Naive B cell (primary cell): ENCODE measurements at regions not wholly inside any gene's neighbourhood (a gene's known extent, or its start where the extent isn't known, plus 50 kb on each side); places are given as distances from the start of the nearest gene placed in this dataset.
"Not testable (repeated sequence)": the region's sequence is repeated elsewhere in the genome, so short reads cannot be mapped to it uniquely, and the experiment has no call there.

ENCODE experiments used
- ATAC-seq, 2 donors: fragments of 150-1000 bp; cut with Tn5 transposase; 2 replicates each; pipeline ENCODE4 v1.10.0; 2021; ENCODE audit warnings: low read depth in 2 of 2, mild to moderate bottlenecking in 2 of 2, moderate library complexity in 2 of 2
- DNase-seq: peaks from one replicate; pipeline ENCODE4 v3.0.0; 2022
- H3K27ac Mint-ChIP-seq, 6 donors: one replicate each; pipeline ENCODE4 v1.8.0; 2020 to 2022; ENCODE audit warnings: mild to moderate bottlenecking in 6 of 6, mixed read lengths in 6 of 6, moderate library complexity in 5 of 6, inconsistent platforms in 2 of 6
- H3K27me3 Mint-ChIP-seq, 3 donors: one replicate each; pipeline ENCODE4 v1.8.0; 2021 to 2022; ENCODE audit warnings: mixed read lengths in 3 of 3, mild to moderate bottlenecking in 1 of 3
- H3K36me3 Mint-ChIP-seq, 2 donors: one replicate each; pipeline ENCODE4 v1.8.0; 2020 to 2022; ENCODE audit warnings: mixed read lengths in 2 of 2, inconsistent platforms in 1 of 2, mild to moderate bottlenecking in 1 of 2
- H3K4me1 Mint-ChIP-seq, 3 donors: one replicate each; pipeline ENCODE4 v1.8.0; 2020 to 2022; ENCODE audit warnings: mixed read lengths in 3 of 3, inconsistent platforms in 1 of 3, mild to moderate bottlenecking in 1 of 3, moderate library complexity in 1 of 3
- H3K4me3 Mint-ChIP-seq, 8 donors: one replicate each; pipeline ENCODE4 v1.8.0; 2020 to 2022; ENCODE audit warnings: mild to moderate bottlenecking in 8 of 8, mixed read lengths in 8 of 8, moderate library complexity in 8 of 8, inconsistent platforms in 2 of 8
- H3K9me3 Mint-ChIP-seq, 7 donors: one replicate each; pipeline ENCODE4 v1.8.0; 2020 to 2022; ENCODE audit warnings: mixed read lengths in 7 of 7, mild to moderate bottlenecking in 5 of 7, inconsistent platforms in 2 of 7, moderate library complexity in 1 of 7

DNA sequence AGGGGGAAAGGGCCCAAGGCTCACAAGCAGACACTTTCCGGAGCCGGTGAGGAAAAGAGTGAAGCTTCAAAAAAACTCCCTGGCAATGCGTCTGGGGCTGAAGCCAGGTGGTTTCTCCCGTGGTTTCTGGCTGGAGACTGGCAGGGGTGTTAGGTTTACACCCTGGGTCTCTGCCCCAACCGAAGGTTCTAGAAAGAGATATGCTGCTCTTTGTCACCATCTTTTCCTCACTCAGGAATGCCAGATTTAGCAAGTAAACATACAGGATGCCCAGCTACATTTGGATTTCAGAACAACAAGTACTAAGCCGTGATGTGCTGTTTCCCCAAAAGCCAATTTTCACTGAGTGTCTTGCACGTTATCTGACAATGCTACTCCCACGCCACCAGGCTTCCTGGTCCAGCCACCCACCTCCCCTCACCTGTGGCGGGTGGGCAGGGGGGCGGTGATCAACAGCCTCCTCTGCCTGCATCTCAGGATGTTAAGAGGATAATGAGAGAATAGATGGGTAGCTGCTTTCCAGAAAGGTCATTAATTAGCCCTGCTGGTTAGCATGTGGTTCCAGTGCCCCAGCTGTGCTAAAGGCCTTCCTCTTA is 69.6 kb upstream of the OLIG2 start:
- H3K27me3 Mint-ChIP-seq = peaks cover 48 to 83% (median 63%) of the 10 kb centered on the region in 3 donors

DNA sequence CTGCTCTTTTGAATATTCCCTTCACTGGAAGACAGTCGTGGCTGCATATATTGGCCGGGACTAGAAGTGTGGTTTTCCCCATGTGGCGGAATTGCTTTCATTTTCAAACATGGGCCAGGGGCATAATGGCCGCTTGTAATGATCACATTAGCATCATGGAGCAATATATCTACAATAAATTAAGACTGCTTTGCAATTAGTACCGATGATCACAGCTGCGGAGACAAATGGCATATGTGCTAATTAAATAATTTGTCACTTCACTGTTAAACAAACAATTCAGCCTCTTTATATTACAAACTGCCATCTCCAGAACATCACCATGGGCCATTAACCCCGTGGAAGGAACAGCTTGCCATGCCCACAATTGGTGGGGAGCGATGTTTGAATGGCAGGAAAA is 68.2 kb upstream of the OLIG2 start:
- Mint-ChIP-seq H3K36me3 (peaks cover 3 to 7% of the 10 kb centered on the region in 2 donors), H3K4me1 (no peaks in the 10 kb centered on the region), H3K27ac (no peak overlapping the region), H3K9me3 (peaks cover 0 to 6% (median 0%) of the 10 kb centered on the region in 7 donors), H3K4me3 (no peak overlapping the region), H3K27me3 (peaks cover 57 to 80% (median 61%) of the 10 kb centered on the region in 3 donors)
- DNase-seq = no peak
- no peak for ATAC-seq

More for the DNA sequence above, 69.6 kb upstream of the OLIG2 start:
- Mint-ChIP-seq H3K9me3 (peaks cover 0 to 2% (median 0%) of the 10 kb centered on the region in 7 donors), H3K4me1 (no peaks in the 10 kb centered on the region), H3K4me3 (no peak overlapping the region), H3K27ac (no peak overlapping the region), H3K36me3 (peaks cover 3 to 6% of the 10 kb centered on the region in 2 donors)
- DNase-seq (no peak), ATAC-seq (no peak)

DNA sequence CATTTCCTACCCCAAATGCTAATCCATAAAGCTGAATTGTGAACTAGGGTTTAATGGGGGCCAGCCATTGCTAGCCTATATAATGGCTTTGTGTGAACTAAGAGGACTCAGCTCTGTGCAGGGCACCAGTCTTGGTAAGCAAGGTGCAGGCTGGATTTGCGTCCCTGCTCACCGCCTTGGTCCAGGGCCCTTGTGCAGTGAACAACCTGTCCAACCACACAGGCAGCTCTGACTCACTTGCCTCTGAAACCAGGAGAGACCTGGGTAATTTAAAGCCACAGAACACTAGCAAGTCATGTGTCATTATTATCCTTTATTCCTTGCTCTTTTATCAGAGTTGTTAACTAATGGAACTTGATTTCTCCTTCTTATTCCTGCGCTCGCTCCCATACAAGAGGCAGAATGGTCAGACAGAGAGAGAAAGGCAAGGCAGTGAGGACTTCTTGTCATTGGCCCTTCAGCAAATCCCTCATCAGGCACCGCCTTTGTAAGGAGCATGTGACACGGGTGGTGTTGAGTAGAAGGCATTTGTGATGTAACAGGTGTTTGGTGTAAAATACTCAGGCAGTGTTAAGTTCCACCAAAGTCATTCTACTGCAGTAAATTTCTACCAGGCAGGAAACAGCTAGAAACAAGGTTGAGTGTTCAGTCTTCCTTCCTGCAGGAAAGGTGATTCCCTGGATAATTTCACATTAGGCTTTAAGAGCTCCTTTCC is 67.3 kb upstream of the OLIG2 start:
- H3K4me1 Mint-ChIP-seq = no peaks in the 10 kb centered on the region
- peaks cover 3 to 7% of the 10 kb centered on the region in 2 donors for H3K36me3 Mint-ChIP-seq
- DNase-seq = no peak
- H3K4me3 Mint-ChIP-seq = no peak overlapping the region
- ATAC-seq = no peak
- no peak overlapping the region for H3K27ac Mint-ChIP-seq
- peaks cover 62 to 77% (median 65%) of the 10 kb centered on the region in 3 donors for H3K27me3 Mint-ChIP-seq
- H3K9me3 Mint-ChIP-seq = peaks cover 0 to 6% (median 0%) of the 10 kb centered on the region in 7 donors

DNA sequence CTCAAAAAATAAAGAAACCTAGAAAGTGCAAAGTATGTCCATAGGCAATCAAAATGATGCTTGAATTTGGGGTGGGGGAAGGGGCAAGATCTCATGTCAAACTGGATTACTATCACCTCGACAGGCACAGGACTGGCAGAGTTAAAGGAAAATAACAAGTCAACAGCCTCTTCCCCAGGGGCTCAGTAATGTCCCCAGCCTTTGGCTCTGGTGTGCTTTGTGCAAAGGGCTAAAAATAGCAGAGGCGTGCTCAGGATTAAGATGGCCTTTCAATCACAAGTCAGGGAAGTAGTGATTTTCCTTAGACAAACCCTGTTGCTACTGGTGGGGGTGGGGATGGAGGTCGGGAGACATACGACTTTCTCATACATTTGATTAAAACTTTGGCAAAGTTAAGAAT is 63.5 kb upstream of the OLIG2 start:
- DNase-seq (no peak), ATAC-seq (no peak)
- Mint-ChIP-seq H3K36me3 (peaks cover 0 to 7% of the 10 kb centered on the region in 2 donors), H3K4me3 (no peak overlapping the region), H3K27me3 (peaks cover 49 to 61% (median 56%) of the 10 kb centered on the region in 3 donors), H3K27ac (no peak overlapping the region), H3K9me3 (peaks cover 0 to 6% (median 0%) of the 10 kb centered on the region in 7 donors), H3K4me1 (no peaks in the 10 kb centered on the region)

DNA sequence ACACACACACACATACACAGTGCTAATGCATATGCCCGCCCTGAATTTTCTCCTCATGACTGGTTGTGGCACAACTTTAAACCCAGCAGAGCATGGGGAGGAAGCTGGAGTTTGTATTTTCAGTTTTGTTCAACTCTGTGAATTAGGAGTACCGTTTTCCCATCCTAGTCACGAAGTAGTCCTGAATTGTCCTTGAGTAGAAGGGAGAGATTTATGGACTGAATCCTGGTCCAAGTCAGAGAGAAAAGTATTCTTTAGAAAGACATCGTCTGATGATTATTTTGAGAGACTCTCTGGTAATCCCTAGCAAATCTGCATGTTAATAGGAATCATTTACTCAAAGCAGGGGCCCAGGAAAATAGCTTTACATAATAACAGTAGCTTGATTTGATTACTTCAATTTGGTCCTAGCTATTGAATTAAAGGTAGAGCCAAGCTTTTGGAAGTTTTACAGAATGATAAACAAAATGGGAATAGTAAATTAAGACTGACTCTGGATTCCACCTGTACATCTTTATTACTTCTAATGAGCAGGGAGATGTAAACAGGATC is 60.5 kb upstream of the OLIG2 start:
- peaks cover 37 to 56% (median 56%) of the 10 kb centered on the region in 3 donors for H3K27me3 Mint-ChIP-seq

DNA sequence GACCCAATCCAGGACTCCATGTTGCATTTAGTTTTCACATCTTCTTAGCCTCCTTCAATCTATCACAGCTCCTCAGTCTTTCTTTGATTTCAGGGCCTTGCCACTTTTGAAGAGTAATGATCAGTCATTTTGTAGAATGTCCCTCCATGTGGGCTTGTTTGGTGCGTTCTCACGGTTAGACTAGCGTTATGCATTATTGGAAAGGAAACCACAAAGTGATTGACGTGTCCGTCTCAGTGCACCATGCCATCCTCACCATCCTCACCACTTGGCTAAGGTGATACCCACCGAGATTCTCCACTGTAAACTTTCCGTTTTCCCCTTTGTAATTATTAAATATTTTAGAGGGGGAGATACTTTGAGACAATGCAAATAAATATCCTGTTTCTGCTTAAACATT is 59.6 kb upstream of the OLIG2 start:
- Mint-ChIP-seq H3K36me3 (peaks cover 0 to 2% of the 10 kb centered on the region in 2 donors), H3K27me3 (peaks cover 33 to 52% (median 52%) of the 10 kb centered on the region in 3 donors)

More for the DNA sequence above, 60.5 kb upstream of the OLIG2 start:
- peaks cover 0 to 7% of the 10 kb centered on the region in 2 donors for H3K36me3 Mint-ChIP-seq
- no peak for ATAC-seq
- H3K4me1 Mint-ChIP-seq = no peaks in the 10 kb centered on the region
- H3K9me3 Mint-ChIP-seq = peaks cover 0 to 6% (median 2%) of the 10 kb centered on the region in 7 donors
- no peak for DNase-seq
- no peak overlapping the region for H3K27ac Mint-ChIP-seq
- H3K4me3 Mint-ChIP-seq = no peak overlapping the region

DNA sequence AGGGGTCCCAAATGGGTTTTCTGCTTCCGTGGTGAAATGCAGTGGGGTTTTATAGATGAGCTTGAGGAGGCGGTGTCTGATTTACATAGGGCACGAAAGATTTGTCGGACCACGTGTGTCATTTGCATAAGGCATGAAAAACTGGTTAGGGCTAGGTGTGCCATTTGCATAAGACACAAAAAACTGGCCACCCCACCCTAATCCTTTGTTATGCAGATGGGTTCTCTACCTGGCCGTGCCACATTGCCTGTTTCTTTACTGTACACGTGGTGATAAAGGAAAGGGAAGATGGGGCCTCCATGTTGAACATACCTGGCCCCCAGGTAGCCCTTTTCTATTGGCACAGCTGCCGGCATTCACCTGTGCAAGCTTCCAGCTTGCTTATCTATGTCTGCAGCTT is 57.6 kb upstream of the OLIG2 start:
- H3K9me3 Mint-ChIP-seq, H3K27ac Mint-ChIP-seq, ATAC-seq, H3K36me3 Mint-ChIP-seq, H3K4me1 Mint-ChIP-seq, DNase-seq: not testable (repeated sequence)
- H3K4me3 Mint-ChIP-seq = peak overlapping the region in 2 of 8 donors; percentile 49 to 62
- H3K27me3 Mint-ChIP-seq = peaks cover 21 to 42% (median 39%) of the 10 kb centered on the region in 3 donors

More for the DNA sequence above, 59.6 kb upstream of the OLIG2 start:
- peaks cover 0 to 5% (median 2%) of the 10 kb centered on the region in 7 donors for H3K9me3 Mint-ChIP-seq
- H3K4me3 Mint-ChIP-seq = no peak overlapping the region
- H3K27ac Mint-ChIP-seq = no peak overlapping the region
- DNase-seq (no peak), ATAC-seq (no peak)
- H3K4me1 Mint-ChIP-seq = no peaks in the 10 kb centered on the region

DNA sequence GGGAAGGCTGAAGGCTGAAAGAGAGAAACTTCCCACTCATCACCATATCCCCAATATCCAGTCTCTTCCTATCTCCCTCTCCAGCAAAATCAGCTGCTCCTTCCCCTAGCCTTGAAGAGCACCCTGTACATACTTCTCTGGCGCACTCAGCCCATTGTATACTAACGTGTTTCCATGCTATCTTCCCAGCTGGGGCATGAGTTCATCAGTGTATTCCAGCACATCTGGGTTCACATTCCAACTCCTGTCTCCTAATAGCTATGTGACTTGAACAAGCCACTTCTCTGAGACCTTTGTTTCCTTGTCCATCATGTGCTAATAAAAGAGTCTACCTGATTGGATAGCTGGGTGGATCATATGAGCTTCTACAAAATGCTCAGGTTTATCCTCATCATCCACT is 51.1 kb upstream of the OLIG2 start:
- ATAC-seq = no peak
- Mint-ChIP-seq H3K4me1 (no peaks in the 10 kb centered on the region), H3K27ac (no peak overlapping the region)

DNA sequence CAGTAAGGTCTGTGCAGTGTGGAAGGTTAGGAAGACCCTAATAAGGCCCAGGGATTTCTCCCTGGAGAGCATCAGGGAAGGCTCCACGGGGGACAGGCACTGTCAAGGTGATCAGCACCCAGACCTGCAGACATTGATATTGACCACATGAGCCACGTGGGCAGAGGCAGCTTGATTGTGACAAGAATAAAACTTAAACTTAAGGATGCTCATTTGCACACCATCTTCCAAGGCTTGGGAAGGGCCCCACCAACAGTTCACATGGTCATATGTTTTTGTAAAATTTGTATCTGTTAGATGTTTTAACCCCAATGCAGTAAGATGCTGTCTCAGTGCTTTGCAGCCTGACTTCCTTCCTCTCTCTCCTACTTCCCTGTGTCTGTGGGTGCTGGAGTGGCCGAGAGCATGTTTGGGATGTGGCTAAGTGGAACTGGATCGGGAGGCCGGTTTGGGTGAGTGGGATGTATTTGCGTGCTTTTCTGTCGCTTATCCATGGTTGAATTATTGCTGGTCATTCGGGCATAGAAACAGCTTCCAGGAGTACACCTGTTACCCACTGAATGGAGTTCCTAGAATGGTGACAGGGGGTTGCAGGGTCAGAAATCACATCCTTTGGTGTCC is 49.8 kb upstream of the OLIG2 start:
- Mint-ChIP-seq H3K36me3 (no peaks in the 10 kb centered on the region), H3K27ac (peak overlapping the region in 1 of 6 donors; percentile 23), H3K9me3 (peaks cover 0 to 4% (median 0%) of the 10 kb centered on the region in 7 donors), H3K27me3 (peaks cover 26 to 57% (median 45%) of the 10 kb centered on the region in 3 donors), H3K4me3 (no peak overlapping the region), H3K4me1 (no peaks in the 10 kb centered on the region)
- DNase-seq = no peak
- no peak for ATAC-seq

More for the DNA sequence above, 51.1 kb upstream of the OLIG2 start:
- Mint-ChIP-seq H3K9me3 (peaks cover 0 to 4% (median 0%) of the 10 kb centered on the region in 7 donors), H3K27me3 (peaks cover 21 to 53% (median 47%) of the 10 kb centered on the region in 3 donors), H3K4me3 (no peak overlapping the region), H3K36me3 (no peaks in the 10 kb centered on the region)
- no peak for DNase-seq
